ENCODE measurements at regions not wholly inside any gene's neighbourhood (a gene's known extent, or its start where the extent isn't known, plus 50 kb on each side); places are given as distances from the start of the nearest gene placed in this dataset.
"Not testable (repeated sequence)": the region's sequence is repeated elsewhere in the genome, so short reads cannot be mapped to it uniquely, and the experiment has no call there.

GRCh38 chr2:146477383-146477782, 1367.4 kb upstream of the ACVR2A start:
- DNase-seq (ENCODE audit: low read depth) = no peak

- DNase-seq (ENCODE audit: low read depth) = no peak
Measured at GRCh38 chr2:146468578-146468977, 1376.3 kb upstream of the ACVR2A start.

GRCh38 chr2:146467425-146467824, 1377.4 kb upstream of the ACVR2A start:
- no peak for DNase-seq (ENCODE audit: low read depth)

DNA sequence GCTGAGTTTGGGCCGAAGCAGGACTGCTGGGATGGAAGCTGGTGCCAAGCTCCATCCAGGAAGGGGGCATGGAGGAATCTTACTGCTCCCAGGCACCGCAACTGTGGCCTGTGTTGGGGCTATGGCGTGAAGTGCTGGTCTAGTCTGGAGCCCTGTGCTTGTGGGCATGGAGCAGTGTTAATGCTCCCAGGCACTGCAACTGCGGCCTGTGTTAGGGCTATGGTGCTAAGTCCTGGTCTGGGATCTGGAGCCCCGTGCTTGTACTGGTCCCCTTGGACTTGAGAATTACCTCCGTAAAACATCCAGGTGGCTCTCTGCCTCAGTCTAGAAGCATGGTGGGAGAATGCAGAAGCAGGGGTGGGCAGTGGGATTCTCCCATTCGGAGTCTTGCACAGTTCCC, 1379.4 kb upstream of the ACVR2A start:
- no peak for DNase-seq (ENCODE audit: low read depth)

DNA sequence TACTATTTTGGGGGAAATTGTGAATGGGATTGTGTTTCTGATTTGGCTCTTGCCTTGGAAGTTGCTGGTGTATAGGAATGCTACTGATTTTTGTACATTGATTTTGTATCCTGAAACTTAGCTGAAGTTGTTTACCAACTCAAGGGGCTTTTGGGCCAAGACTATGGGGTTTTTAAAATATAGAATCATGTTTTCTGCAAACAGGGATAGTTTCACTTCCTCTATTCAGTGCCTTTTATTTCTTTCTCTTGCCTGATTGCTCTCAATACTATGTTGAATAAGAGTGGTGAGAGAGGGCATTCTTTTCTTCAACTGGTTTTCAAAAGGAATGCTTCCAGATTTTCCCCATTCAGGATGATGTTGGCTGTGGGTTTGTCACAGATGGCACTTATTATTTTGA, 1383.8 kb upstream of the ACVR2A start:
- no peak for DNase-seq (ENCODE audit: low read depth)

DNA sequence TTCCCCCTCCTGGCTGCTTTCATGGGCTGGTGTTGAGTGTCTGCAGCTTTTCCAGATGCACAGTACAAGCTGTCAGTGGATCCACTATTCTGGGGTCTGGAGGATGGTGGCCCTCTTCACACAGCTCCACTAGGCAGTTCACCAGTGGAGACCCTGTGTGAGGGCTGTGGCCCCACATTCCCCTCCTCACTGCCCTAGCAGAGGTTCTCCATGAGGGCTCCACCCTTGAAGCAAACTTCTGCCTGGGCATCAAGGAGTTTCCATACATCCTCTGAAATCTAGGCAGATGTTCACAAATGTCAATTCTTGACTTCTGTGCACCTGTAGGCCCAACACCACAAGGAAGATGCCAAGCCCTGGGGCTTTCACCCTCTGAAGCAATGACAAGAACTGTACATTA, 1386.2 kb upstream of the ACVR2A start:
- DNase-seq (ENCODE audit: low read depth) = no peak

- no peak for DNase-seq (ENCODE audit: low read depth)
Measured at GRCh38 chr2:146457221-146457620, 1387.6 kb upstream of the ACVR2A start.

GRCh38 chr2:146455325-146455724, 1389.5 kb upstream of the ACVR2A start:
- DNase-seq (ENCODE audit: low read depth) = no peak

DNA sequence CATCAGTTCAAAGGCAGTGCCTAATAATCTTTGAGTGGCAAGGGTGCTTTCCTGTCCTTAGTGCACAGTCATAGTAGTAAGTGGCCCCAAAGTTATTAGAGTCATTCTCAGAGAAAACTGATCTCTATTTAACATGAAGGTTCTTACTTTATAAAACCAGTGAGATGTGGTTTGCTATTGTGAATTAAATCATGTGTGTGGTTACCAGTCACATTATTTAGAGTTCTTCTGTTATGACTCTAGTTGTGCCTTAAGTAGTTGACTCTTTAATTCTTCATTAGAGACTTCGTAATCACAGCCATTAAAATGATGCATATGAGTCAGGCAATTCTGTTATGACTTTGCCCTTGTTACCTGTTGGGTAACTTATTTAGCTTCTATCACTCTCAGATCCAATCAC, 1392.9 kb upstream of the ACVR2A start:
- DNase-seq (ENCODE audit: low read depth) = no peak

DNA sequence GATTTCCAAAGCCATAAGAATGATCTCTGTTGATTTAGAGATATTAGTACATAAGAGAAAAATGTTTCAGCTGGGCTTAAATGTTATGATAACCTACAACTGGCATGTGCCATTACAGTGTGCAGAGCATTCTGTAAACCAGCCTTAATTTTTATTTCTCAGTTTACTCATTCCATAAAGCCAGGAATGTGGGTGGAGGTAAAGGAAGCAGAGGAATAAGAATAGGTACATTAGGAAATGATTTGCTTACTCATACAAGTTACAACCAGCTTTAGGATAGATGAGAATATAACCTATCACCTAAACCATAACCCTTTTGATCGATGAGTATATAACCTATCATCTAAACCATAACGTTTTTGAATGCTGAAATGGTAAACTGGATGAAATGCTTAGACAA, 1394.7 kb upstream of the ACVR2A start:
- no peak for DNase-seq (ENCODE audit: low read depth)

- DNase-seq (ENCODE audit: low read depth) = no peak
Measured at GRCh38 chr2:146444987-146445386, 1399.8 kb upstream of the ACVR2A start.

GRCh38 chr2:146444085-146444484, 1400.7 kb upstream of the ACVR2A start:
- DNase-seq (ENCODE audit: low read depth) = no peak

- DNase-seq (ENCODE audit: low read depth) = no peak
Measured at GRCh38 chr2:146438246-146438645, 1406.6 kb upstream of the ACVR2A start.

GRCh38 chr2:146437712-146438111, 1407.1 kb upstream of the ACVR2A start:
- DNase-seq (ENCODE audit: low read depth) = no peak

DNA sequence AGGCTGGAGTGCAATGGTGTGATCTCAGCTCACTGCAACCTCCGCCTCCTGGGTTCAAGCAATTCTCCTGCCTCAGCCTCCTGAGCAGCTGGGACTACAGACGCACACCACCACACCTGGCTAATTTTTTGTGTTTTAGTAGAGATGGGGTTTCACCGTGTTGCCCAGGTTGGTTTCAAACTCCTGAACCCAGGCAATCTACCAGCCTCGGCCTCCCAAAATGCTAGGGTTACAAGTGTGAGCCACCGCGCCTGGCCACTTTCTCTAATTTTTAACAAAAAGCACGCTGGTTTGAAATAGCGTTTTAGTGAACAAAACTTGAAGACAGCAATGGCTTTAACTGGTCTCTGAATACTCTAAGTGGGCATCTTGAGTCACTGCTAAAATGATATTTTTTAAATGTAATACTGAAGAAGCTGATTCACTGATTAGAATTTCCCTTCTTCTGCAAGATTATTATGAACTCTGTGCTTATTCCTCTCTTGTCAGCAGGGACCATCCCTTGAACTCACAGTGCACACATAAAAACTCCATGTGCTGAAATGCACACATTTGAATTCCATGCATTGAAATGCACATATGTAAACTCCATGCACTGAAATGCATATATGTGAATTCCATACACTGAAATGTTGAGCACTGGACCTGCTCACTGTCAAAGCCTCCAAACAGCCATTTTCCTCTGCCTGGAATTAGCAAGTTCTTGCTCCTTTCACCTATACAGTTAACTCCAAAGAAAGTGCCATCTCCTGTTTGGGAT, 1411.5 kb upstream of the ACVR2A start:
- no peak for DNase-seq (ENCODE audit: low read depth)

- no peak for DNase-seq (ENCODE audit: low read depth)
Measured at GRCh38 chr2:146429366-146429765, 1415.5 kb upstream of the ACVR2A start.

GRCh38 chr2:146417942-146418341, 1426.9 kb upstream of the ACVR2A start:
- DNase-seq (ENCODE audit: low read depth) = no peak

DNA sequence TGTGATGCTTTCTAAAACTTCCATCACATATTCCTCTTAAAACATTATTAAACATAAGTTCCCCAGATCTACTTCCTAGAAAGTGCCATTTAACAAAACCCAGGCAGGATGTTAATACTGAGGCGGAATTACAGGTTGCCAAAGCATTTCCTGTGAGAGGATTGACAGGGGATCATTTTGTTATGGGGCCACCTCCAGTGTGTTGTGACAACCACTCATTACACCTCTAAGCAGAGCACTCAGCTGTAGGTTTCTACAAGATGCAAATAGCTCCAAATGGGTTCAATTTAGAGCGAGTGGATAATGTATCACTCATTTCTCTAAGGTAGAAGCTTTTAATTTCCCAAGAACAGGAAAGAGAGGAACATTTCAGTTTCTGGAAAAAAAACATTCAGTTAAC, 1429.5 kb upstream of the ACVR2A start:
- DNase-seq (ENCODE audit: low read depth) = no peak

DNA sequence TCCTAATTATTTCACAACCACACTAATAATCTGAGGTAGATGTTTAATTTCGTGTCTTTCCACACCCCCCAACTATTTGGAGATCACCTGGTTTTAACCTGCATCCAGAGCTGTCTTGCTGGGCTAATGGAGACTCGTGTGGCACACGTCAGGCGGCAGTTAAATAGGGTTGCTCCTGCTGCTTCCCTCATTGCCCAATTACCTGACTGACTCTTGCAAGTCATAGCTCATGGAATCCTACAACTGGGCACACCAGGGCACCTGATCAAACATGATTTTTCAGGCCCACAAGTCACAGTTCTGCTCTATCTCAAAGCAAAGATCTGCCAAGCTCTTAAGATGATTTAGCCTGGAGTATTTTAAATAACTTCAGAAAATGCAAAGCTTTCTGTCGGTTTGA, 1430.4 kb upstream of the ACVR2A start:
- no peak for DNase-seq (ENCODE audit: low read depth)

- DNase-seq (ENCODE audit: low read depth) = no peak
Measured at GRCh38 chr2:146413086-146413610, 1431.7 kb upstream of the ACVR2A start.

GRCh38 chr2:146412625-146413024, 1432.2 kb upstream of the ACVR2A start:
- no peak for DNase-seq (ENCODE audit: low read depth)

DNA sequence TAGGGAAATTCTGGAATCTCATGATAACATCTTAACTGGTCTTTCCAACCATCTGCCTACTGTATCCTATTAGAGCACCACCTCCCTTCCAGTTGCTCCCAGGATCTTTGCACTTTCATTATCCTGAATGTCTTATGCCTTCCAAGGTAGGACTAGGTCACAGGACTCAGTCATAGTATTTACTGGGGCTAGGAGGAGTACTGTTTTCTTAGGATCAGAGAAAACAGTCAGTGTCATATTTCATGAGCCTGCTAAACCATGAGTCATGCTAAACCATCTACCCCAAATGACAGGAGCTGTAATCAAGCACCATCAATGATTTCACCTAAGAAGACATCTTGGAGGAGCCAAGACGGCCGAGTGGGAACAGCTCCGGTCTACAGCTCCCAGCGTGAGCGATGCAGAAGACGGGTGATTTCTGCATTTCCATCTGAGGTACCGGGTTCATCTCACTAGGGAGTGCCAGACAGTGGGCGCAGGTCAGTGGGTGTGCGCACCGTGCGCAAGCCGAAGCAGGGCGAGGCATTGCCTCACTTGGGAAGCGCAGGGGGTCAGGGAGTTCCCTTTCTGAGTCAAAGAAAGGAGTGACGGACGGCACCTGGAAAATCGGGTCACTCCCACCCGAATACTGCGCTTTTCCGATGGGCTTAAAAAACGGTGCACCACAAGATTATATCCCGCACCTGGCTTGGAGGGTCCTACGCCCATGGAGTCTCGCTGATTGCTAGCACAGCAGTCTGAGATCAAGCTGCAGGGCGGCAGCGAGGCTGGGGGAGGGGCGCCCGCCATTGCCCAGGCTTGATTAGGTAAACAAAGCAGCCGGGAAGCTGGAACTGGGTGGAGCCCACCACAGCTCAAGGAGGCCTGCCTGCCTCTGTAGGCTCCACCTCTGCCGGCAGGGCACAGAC, 1439.2 kb upstream of the ACVR2A start:
- DNase-seq (ENCODE audit: low read depth) = peak; percentile 4

DNA sequence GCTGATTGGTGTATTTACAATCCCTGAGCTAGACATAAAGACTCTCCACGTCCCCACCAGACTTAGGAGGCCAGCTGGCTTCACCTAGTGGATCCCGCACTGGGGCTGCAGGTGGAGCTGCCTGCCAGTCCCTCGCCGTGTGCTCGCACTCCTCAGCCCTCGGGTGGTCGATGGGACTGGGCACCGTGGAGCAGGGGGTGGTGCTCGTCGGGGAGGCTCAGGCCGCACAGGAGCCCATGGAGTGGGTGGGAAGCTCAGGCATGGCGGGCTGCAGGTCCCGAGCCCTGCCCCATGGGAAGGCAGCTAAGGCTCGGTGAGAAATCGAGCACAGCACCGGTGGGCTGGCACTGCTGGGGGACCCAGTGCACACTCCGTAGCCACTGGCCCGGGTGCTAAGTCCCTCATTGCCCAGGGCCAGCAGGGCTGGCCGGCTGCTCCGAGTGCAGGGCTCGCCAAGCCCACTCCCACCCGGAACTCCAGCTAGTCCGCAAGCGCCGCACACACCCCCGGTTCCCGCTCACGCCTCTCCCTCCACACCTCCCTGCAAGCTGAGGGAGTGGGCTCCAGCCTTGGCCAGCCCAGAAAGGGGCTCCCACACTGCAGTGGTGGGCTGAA, 1441.2 kb upstream of the ACVR2A start:
- not testable (repeated sequence) for DNase-seq (ENCODE audit: low read depth)
